Inferior parietal cortex (tissue), 1 donor: ENCODE measurements at regions not wholly inside any gene's neighbourhood (a gene's known extent, or its start where the extent isn't known, plus 50 kb on each side); places are given as distances from the start of the nearest gene placed in this dataset.
"Not testable (repeated sequence)": the region's sequence is repeated elsewhere in the genome, so short reads cannot be mapped to it uniquely, and the experiment has no call there.

Source experiments
- DNase-seq: peaks from one replicate; pipeline ENCODE4 v3.0.0-alpha.2; 2016; ENCODE audit errors: extremely low spot score

DNA sequence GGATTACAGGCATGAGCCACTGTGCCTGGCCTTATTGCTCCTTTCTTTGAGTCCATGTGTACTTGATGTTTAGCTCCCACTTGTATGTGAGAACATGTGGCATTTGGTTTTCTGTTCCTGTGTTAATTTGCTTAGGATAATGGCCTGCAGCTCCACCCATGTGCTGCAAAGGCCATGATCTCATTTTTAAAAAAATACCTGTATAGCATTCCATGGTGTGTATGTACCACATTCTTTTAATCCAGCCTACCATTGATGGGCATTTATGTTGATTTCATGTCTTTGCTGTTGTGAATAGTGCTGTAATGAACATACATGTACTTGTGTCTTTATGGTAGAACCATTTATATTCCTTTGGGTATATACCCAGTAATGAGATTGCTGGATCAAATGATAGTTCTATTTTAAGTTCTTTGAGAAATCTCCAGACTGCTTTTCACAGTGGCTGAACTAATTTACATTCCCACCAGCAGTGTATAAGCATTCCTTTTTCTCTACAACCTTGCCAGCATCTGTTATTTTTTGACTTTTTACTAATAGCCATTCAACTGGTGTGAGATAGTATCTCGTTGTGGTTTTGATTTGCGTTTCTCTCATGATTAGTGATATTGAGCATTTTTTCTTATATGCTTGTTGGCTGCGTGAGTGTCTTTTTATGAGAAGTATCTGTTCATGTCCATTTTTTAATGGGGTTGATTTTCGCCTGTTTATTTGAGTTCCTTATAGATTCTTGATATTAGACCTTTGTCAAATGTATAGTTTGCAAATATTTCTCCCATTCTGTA lies 136.4 kb upstream of the SPRED2 start:
- not testable (repeated sequence) for DNase-seq

DNA sequence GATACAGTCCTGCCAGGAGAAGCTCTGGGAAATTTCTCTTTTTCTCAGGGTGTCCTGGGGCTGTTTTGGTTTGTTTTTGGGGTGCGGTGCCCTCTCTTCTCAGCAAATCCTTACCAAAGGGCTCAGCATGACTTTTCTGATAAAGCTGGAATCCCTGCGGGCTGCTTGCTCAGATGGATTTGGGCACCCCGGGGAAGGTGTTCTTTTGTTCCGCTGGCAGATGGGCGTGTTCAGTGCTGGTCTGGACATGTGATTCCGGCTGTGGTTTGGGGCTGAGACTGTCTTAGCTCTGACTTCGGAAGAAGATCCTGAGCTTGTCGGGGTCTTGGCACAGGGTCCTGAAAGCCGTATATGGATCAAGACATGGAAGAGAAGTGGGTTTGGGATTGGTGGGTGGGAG lies 134.2 kb upstream of the SPRED2 start:
- DNase-seq, result no peak

- DNase-seq, result no peak
Observed at GRCh38 chr2:65565681-65566080, 133.3 kb upstream of the SPRED2 start.

GRCh38 chr2:65564299-65564698 lies 131.9 kb upstream of the SPRED2 start:
- no peak for DNase-seq

GRCh38 chr2:65562890-65563289 lies 130.5 kb upstream of the SPRED2 start:
- DNase-seq, result no peak

- no peak for DNase-seq
Observed at GRCh38 chr2:65558743-65559142, 126.3 kb upstream of the SPRED2 start.

DNA sequence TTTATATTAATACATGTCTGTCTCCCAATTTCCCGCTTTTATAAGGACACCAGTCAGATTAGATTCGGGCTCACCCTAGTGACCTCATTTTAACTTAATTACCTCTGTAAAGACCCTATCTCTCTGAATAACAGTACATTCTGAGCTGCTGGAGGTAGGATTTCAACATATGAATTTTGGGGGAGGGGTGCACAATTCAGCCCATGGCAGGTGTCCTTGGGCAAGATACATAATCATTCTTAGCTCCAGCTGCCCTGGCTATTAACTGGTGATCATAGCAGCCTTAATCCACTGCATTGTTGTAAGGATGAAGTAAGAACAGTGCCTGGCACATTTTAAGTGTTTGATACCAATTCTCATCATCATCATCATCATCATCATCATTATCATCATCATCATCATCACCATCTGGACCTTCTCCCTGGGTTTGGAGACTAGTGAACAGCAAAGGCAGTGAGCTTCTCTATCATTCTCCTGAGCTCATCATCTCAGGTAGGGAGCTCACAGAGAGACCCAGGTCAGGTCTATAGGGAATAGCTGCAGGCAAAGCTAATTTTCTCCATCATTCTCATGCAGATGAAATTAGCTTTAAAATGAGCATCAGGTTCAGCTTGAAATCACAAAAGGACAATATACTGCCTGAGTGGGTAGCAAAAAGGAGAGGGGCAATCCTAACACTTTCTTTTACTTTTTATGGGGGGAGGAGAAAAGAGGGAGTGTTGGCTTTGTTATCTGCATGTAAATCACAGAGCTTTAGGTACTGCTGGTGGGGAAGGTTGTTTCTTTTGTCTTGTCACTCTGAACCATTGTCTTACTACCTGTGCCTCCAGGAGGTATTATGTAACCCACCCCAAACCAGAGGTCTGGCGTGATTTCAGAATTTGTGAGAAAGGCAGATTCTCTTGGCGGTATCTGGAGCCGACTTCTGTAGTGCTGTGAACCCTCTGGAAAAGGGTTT lies 125.5 kb upstream of the SPRED2 start:
- no peak for DNase-seq

- no peak for DNase-seq
Observed at GRCh38 chr2:65554765-65555591, 122.6 kb upstream of the SPRED2 start.

DNA sequence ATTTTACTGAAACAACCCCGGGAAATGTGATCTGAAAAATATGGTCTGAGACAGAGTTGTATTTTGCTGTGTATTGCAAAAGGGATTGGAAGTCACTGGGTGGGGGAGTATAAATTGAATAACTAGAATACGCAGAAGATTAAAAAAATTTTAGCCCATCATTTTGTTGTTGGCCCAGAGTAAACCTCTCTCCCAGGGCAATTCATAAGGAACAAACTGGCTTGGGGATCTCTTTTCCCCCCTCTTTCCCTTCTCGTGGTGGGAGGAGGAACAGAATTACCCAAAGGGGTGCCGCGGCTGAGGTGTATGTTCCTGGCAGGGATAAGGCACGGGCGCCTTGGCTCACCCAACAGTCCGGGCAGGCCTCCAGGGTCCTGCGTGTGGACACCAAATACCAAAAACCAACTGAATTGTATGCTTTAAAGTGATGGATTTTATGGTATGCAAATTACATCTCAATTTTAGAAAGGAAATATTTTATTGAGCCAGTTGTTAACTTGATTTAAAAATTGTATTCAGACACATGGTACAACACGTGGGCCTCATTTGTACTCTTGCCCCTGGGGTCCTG lies 121.2 kb upstream of the SPRED2 start:
- no peak for DNase-seq

- no peak for DNase-seq
Observed at GRCh38 chr2:65551528-65551927, 119.1 kb upstream of the SPRED2 start.

DNA sequence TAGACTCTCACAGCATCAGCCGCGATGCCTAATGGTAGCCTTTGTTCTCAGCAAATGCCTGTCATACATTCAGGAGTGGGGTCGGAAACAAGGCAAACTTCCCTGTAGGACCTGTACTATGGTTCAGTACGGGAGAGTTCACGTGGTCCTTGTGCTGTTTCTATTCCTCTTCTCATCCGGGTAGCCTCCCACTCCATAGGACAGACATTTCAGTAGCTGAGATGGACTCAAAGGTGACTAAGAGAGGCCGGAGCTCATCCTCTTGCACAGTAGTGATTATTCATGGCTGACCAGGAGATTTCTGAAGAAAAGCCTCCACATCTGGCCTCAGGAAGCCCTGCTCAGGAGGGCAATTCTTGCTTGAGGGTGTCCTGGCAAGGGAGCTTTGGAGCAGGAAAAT lies 117.8 kb upstream of the SPRED2 start:
- DNase-seq, result no peak

GRCh38 chr2:65549631-65550030 lies 117.2 kb upstream of the SPRED2 start:
- no peak for DNase-seq

DNA sequence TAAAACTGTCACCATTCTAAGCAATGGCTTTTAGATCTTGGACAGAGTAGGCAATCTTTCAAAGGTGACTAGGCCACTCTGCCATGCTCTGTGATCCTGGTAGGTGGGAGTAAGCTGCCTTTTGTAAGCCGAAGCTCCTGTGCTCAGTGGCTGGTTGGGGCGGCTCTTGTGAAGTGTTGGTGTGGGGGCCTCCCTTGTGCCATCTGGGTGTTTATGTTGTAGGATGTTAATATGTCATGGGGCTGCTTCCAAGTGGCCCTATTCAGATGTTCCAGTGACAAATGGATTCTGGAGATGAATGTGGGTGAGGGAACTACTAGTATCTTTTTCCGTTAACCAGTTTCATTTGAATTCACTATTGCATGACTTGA lies 116.8 kb upstream of the SPRED2 start:
- no peak for DNase-seq

DNA sequence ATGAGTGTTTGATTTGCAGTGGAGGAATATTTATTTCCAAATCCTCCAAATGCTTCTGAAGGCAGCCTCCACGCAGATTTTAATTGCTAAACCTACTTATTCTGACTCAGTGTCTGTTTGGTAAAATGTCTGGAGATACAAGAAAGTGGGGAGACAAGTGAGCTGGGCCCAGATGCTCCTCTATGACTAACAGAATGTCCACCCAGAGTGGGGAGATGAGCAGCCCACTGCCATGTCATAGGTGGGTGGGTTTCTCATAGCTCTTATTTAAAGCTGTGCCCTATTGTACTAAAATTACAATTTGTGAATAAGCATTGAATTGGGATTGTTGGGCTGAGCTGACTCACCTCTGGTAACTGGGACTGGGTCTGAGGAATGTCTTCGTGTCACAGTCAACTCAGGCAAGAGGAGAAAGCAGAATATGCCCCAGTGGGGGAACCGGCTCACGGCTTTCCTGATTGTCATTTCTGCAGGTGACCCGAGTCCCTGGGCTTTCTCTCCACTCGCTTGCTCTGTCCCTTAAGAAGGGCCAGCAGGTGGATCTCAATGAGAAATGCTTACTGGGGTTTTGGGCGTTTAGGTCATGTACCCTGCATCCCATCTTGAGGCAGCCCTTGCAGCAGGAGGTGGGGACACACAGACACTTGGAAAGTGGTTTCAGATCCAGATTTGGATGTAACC lies 116.3 kb upstream of the SPRED2 start:
- DNase-seq, result no peak

GRCh38 chr2:65548064-65548463 lies 115.7 kb upstream of the SPRED2 start:
- DNase-seq, result no peak

DNA sequence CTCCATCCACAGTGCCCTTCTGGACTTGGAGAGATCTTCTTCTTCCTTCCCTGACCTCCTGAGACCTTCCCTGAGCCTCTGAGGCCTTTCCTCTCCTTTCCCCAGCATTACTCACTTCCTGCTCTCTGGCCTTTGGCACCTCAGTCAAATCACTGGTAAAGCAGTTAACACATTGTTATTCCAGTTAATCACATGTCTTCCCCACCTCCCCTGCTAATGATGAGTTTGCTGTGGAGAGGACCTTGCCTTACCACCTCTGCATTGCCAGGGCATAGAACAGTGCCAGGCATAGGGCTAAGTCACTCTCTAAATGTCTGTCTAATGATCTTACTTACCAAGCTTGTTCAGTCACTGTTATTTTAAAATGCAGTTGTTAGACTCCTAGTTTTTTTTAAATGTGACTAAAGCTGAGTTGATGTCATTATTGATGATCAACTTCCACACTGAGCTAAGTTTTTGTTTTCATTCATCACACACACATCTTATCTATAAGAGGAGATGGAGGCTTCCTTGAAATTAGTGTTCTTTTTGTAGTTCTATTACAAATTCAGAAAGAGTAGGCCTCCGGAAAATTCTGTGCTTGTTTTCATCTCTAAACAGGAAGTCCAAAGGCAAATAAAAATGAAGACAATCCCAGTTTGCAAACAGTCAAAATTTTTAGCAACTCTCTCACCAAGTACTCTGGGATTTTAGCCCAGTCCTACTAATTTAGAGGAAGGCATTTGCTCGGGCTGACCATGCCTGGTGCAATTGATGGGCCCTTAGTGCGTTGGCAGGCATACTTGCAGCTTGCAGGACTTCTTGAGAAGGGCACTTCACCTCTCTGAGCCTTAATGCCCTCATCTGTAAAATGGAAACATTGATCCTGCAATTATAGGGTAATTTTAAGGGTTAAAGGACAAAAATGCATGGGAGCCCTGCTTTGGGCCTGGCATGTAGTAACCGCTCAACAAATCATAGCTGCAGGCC lies 113.7 kb upstream of the SPRED2 start:
- no peak for DNase-seq

- DNase-seq, result no peak
Observed at GRCh38 chr2:65541773-65542172, 109.4 kb upstream of the SPRED2 start.

- DNase-seq, result no peak
Observed at GRCh38 chr2:65539633-65540032, 107.2 kb upstream of the SPRED2 start.

DNA sequence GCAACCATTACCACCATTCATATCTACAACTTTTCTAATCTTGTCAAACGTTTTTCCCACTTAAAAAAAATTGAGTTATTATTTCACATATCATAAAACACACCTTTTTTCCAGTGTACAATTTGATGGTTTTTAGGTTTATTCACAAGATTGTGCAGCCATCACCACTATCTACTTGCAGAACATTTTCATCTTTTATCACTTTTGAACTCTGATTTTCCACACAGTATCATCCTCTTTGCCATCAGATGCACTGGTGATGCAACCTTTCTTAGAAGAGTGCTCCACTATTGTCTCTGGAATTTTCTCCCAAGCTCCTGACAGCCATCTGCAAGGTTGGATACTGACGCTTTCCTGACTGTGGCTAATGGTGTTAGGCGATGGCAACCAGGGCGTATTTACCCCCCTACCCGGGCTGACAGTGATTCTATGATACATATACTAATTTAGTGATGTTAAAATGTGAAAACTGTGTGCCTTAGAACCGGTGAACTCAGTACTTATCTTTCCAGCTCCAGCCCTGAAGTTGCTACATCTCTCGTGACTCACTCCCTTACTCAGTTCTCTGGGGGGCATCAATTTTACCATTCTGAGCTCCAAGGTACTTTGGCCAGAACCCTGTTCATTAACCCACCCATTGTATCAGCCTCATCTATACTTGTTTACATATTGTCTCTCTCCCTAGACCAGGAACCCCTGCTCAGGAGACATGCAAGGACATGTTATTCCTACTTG lies 105.4 kb upstream of the SPRED2 start:
- DNase-seq, result no peak
